GM19099 (cell line): ENCODE measurements at regions not wholly inside any gene's neighbourhood (a gene's known extent, or its start where the extent isn't known, plus 50 kb on each side); places are given as distances from the start of the nearest gene placed in this dataset.

Source experiments
- POLR2A ChIP-seq: IDR thresholded peaks from 3 replicates; pipeline ENCODE4 v1.6.1; 2011; ENCODE audit warnings: low read depth; ENCODE audit not compliant: insufficient read length; ENCODE audit errors: extremely low read depth

GRCh38 chr22:47379037-47379436, 616.6 kb downstream of the TBC1D22A start:
- no peak for TF ChIP-seq POLR2A

- no peak for TF ChIP-seq POLR2A
Observed at GRCh38 chr22:47377926-47378560, 615.6 kb downstream of the TBC1D22A start.

GRCh38 chr22:47376901-47377505, 614.6 kb downstream of the TBC1D22A start:
- TF ChIP-seq POLR2A, result no peak

DNA sequence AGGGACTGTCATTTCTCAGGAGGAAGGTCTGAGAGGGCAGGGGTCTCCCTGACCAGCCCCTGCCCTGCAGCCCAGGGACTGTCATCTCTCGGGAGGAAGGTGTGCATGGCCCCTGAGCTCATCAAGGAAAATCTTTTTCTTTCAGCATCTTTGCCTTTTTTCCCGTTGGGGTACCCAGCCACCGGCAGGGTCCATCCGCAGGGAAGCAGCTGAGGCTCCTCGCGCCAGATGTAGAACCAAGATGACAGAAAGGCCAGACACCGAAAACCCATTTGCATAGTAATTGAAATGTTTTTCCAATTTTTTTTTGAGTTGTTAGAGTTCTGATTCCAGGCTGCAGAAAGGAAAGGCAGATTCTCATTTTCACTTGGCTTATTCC, 613.9 kb downstream of the TBC1D22A start:
- TF ChIP-seq POLR2A, result no peak

- no peak for TF ChIP-seq POLR2A
Observed at GRCh38 chr22:47375621-47376321, 613.3 kb downstream of the TBC1D22A start.

DNA sequence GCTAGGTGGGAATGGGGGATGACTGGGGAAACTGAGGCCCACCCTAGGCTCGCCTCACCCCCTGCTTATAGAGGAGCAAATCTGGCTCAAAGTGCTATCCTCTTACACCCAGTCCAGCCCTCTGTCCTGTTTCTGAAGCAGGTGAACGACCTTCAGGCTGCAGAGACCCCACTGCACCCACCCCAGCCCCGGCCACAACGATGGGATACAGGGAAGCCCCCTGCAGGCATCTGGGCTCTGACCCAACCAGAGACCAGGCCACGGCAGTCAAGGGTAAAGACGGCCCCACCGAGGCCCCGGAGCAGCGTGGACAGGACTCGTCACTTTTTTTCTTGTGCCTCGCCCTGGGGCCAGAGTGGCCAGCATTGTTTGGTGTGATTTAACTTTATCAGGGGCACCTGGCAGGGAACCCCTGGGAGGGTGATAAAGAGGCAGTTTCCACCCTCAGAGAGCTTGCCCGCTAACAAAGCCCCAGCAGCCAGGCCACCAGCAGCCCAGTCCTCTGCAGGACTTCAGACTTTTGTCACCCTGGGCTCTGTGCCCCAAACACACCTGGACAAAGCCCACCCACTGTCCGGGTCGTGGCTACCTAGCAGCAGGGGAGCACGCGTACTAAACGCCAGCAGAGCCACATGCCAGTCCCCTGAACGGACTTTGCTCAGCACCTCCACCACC, 612.6 kb downstream of the TBC1D22A start:
- TF ChIP-seq POLR2A, result no peak

DNA sequence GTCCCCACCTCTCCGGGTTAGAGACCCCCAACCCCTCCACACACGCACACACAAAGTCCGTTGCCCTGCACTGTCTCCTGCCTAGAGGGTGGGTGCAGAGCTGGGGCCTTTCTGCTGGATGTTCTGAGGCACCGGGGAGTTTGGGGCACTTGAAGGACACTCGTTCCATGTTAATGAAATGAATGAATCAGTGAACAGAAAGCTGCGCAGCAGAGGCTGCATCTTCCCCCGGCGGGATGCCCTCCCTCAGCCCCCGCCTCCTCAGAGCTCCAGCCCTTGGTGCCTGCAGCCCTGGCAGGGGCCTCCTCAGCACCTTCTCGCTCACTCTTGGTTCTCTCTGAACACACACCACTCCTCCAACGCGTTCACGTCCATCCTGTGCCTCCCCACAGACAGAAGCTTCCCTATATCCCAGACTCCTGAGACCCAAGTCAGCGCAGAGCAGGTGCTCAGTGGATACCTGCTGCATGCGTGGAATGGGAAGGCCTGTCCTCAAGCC, 611.9 kb downstream of the TBC1D22A start:
- TF ChIP-seq POLR2A, result no peak

GRCh38 chr22:47373648-47374272, 611.3 kb downstream of the TBC1D22A start:
- no peak for TF ChIP-seq POLR2A

- TF ChIP-seq POLR2A, result no peak
Observed at GRCh38 chr22:47372596-47373385, 610.3 kb downstream of the TBC1D22A start.

- no peak for TF ChIP-seq POLR2A
Observed at GRCh38 chr22:47372111-47372581, 609.7 kb downstream of the TBC1D22A start.

- no peak for TF ChIP-seq POLR2A
Observed at GRCh38 chr22:47371263-47372090, 609.0 kb downstream of the TBC1D22A start.

GRCh38 chr22:47370448-47371262, 608.2 kb downstream of the TBC1D22A start:
- TF ChIP-seq POLR2A, result no peak
